ENCODE measurements at regions not wholly inside any gene's neighbourhood (a gene's known extent, or its start where the extent isn't known, plus 50 kb on each side); places are given as distances from the start of the nearest gene placed in this dataset.
"Not testable (repeated sequence)": the region's sequence is repeated elsewhere in the genome, so short reads cannot be mapped to it uniquely, and the experiment has no call there.

DNA sequence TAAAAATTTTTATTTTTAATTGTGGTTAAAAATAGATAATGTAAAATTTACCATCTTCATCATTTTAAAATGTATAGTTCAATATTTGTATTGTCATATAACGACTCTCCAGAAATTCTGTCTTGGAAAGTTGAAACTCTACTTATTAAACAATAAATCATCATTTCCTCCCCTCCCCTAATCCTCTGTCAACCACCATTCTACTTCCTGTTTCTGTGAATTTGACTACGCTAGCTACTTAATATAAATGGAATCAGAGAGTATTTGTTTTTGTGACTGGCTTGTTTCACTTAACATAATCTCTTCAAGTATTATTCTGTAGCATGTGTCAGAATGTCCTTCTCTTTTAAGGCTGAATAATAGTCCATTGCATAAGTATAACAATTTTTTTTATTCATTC lies 729.0 kb upstream of the AADAT start:
- DNase-seq (ENCODE audit: low read depth, low spot score) = no peak
- no peak overlapping the region for H3K4me3 ChIP-seq (ENCODE audit: low read depth, low read length)
- TF ChIP-seq, protein P1, sequence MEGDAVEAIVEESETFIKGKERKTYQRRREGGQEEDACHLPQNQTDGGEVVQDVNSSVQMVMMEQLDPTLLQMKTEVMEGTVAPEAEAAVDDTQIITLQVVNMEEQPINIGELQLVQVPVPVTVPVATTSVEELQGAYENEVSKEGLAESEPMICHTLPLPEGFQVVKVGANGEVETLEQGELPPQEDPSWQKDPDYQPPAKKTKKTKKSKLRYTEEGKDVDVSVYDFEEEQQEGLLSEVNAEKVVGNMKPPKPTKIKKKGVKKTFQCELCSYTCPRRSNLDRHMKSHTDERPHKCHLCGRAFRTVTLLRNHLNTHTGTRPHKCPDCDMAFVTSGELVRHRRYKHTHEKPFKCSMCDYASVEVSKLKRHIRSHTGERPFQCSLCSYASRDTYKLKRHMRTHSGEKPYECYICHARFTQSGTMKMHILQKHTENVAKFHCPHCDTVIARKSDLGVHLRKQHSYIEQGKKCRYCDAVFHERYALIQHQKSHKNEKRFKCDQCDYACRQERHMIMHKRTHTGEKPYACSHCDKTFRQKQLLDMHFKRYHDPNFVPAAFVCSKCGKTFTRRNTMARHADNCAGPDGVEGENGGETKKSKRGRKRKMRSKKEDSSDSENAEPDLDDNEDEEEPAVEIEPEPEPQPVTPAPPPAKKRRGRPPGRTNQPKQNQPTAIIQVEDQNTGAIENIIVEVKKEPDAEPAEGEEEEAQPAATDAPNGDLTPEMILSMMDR (IDR thresholded peaks at IDR 0.05; ENCODE audit: low read depth, low read length) = no peak
- in situ Hi-C loops (cut with HindIII; ENCODE audit: low sequenced_read_pairs) = no loop called here

DNA sequence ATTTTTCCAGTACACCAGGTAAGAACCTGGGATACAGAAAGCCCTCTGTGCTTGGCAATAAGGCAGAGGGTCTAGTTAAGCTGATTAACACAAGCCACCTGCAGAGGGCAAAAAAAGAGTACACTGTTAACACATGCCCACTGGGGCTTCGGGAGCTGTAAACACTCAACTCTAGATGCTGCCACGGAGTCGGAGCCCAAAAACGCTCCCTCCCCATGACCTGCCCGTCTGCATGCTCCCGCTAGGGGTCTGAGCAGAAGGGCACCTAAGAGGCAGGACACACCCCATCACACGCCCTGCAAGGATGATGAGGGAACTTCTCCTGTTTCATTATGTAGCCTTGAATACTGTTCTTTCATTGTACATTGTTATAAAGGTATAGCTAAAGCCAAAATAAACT lies 715.6 kb upstream of the AADAT start:
- DNase-seq (ENCODE audit: low read depth, low spot score) = no peak

DNA sequence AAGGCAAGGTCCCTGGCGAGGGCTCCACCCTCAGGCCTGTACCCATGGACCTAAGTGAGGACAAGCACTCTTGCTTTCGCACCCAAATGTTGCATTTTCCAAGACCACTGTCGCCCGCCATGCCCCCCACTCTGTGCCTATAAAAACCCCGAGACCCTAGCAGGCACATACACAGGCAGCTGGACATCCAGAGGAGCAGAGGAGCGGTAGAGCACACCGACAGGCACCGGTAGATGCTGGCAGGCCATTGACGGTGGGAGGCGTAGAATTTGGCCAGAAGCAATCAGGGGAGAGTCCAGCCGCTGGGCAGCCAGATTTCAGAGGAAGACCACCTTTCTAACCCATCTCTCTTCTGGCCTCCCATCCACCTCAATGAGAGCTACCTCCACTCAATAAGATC lies 715.2 kb upstream of the AADAT start:
- in situ Hi-C loops (cut with HindIII; ENCODE audit: low sequenced_read_pairs) = no loop called here
- H3K4me3 ChIP-seq (ENCODE audit: low read depth, low read length) = no peak overlapping the region
- DNase-seq (ENCODE audit: low read depth, low spot score) = no peak
- TF ChIP-seq, protein P1 (IDR thresholded peaks at IDR 0.05; ENCODE audit: low read depth, low read length) = no peak

More for the DNA sequence above, 715.6 kb upstream of the AADAT start:
- TF ChIP-seq, protein P1 (IDR thresholded peaks at IDR 0.05; ENCODE audit: low read depth, low read length) = no peak
- H3K4me3 ChIP-seq (ENCODE audit: low read depth, low read length) = no peak overlapping the region
- in situ Hi-C loops (cut with HindIII; ENCODE audit: low sequenced_read_pairs) = no loop called here

DNA sequence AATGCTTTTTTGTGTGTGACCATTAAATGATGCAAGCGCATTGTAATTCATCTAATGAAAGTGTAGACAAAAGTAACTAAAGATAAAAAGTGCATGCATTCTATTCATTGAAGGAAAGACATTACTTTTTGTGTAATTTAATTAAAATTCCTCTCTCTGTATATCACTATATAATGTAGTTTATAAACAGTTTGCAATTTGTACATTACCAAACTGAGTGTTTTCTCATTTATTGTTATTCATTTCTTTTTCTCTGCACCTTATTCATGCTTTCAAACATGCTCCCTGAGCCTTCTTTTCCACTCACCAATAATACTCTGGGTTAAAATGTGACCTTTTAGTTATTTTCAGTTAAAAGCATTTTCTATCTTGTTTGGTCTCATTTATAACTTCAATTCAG lies 713.7 kb upstream of the AADAT start:
- TF ChIP-seq, protein P1 (IDR thresholded peaks at IDR 0.05; ENCODE audit: low read depth, low read length) = no peak
- no peak overlapping the region for H3K4me3 ChIP-seq (ENCODE audit: low read depth, low read length)
- DNase-seq (ENCODE audit: low read depth, low spot score) = no peak
- in situ Hi-C loops (cut with HindIII; ENCODE audit: low sequenced_read_pairs) = no loop called here

DNA sequence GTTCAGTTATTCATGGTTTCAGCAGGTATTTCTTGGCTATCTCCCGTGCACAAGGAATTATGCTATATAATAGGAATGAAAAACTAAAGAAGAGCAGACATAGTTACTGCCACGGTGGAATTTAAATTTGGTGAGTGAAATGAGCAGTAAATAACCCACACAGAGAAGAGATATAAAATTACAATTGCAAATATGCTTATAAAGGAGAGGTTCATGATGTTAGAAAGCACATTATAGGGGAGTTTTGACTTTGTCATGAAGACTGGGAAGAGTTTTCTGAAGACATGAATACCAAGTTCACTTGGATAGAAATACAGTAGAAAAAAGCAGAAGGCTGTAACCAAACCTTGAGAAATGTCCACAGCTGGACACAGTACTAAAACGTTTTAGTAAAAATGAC lies 712.0 kb upstream of the AADAT start:
- no peak overlapping the region for H3K4me3 ChIP-seq (ENCODE audit: low read depth, low read length)
- TF ChIP-seq, protein P1 (IDR thresholded peaks at IDR 0.05; ENCODE audit: low read depth, low read length) = no peak
- in situ Hi-C loops (cut with HindIII; ENCODE audit: low sequenced_read_pairs) = no loop called here
- DNase-seq (ENCODE audit: low read depth, low spot score) = no peak

DNA sequence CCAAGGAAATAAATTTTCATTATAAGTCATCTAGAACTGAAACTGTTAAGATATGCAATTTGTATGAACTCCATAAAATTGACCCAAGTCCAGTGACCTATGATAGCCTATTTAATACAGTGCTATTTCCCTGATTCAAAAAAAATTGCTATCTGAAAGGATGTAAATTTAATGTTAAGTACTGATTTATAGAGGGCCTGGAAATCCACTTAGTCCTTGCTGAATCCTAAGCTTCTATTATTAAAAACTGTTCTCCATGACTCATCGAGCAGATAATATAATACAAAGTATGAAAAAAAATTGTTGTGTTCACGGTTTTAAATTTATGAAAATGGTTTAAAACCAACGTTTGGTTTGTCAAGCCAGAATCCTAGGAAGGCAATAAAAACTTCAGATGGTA lies 704.8 kb upstream of the AADAT start:
- TF ChIP-seq, protein P1 (IDR thresholded peaks at IDR 0.05; ENCODE audit: low read depth, low read length) = no peak
- no peak for DNase-seq (ENCODE audit: low read depth, low spot score)
- H3K4me3 ChIP-seq (ENCODE audit: low read depth, low read length) = no peak overlapping the region
- in situ Hi-C loops (cut with HindIII; ENCODE audit: low sequenced_read_pairs) = no loop called here

DNA sequence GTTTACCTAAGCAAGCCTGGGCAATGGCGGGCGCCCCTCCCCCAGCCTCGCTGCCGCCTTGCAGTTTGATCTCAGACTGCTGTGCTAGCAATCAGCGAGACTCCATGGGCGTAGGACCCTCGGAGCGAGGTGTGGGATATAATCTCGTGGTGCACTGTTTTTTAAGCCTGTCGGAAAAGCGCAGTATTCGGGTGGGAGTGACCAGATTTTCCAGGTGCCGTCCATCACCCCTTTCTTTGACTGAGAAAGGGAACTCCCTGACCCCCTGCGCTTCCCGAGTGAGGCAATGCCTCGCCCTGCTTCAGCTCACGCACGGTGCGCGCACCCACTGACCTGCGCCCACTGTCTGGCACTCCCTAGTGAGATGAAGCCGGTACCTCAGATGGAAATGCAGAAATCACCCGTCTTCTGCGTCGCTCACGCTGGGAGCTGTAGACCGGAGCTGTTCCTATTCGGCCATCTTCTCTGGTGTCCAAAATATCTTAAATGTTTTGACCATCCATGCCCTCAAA lies 698.8 kb upstream of the AADAT start:
- in situ Hi-C loops (cut with HindIII; ENCODE audit: low sequenced_read_pairs); DNase-seq (ENCODE audit: low read depth, low spot score); H3K4me3 ChIP-seq (ENCODE audit: low read depth, low read length): not testable (repeated sequence)

Data from astrocyte of the spinal cord (primary cell).